ENCODE measurements at regions not wholly inside any gene's neighbourhood (a gene's known extent, or its start where the extent isn't known, plus 50 kb on each side); places are given as distances from the start of the nearest gene placed in this dataset.

- no peak overlapping the region for H3K4me3 ChIP-seq
- WGBS, 3 donors: 67 to 88% (median 76%) methylated on average over 3 of the region's 3 CpGs
- H3K27ac ChIP-seq: no peak overlapping the region
- H3K4me1 ChIP-seq (ENCODE audit: insufficient read depth): no peaks in the 10 kb centered on the region
- TF ChIP-seq EP300 (IDR thresholded peaks at IDR 0.05) (no peak), CTCF (IDR thresholded peaks at IDR 0.05) (no peak), POLR2A (IDR thresholded peaks at IDR 0.05) (no peak)
- no peaks in the 10 kb centered on the region for H3K9me3 ChIP-seq
- DNase-seq: no peak
- H3K27me3 ChIP-seq: no peaks in the 10 kb centered on the region
- no peaks in the 10 kb centered on the region for H3K36me3 ChIP-seq
- intact Hi-C loops (cut with DNase I): no loop called here
These were observed 310.4 kb downstream of the GPAT3 start for GRCh38 chr4:83846193-83846830.

GRCh38 chr4:83839615-83840014 is 303.7 kb downstream of the GPAT3 start:
- WGBS, 3 donors: 83 to 85% (median 84%) methylated on average over 2 of the region's 2 CpGs
- intact Hi-C loops (cut with DNase I): no loop called here
- H3K36me3 ChIP-seq: no peaks in the 10 kb centered on the region
- no peaks in the 10 kb centered on the region for H3K27me3 ChIP-seq
- TF ChIP-seq CTCF (IDR thresholded peaks at IDR 0.05) (no peak), POLR2A (IDR thresholded peaks at IDR 0.05) (no peak), EP300 (IDR thresholded peaks at IDR 0.05) (no peak)
- H3K4me1 ChIP-seq (ENCODE audit: insufficient read depth): no peaks in the 10 kb centered on the region
- no peak overlapping the region for H3K27ac ChIP-seq
- DNase-seq: no peak
- H3K4me3 ChIP-seq: no peak overlapping the region
- no peaks in the 10 kb centered on the region for H3K9me3 ChIP-seq

GRCh38 chr4:83837614-83838308 is 301.9 kb downstream of the GPAT3 start:
- intact Hi-C loops (cut with DNase I): no loop called here
- 71 to 72% (median 72%) methylated on average over 5 of the region's 5 CpGs for WGBS, 3 donors

GRCh38 chr4:83833920-83834319 is 298.0 kb downstream of the GPAT3 start:
- WGBS, 3 donors: 39 to 79% (median 76%) methylated on average over 2 of the region's 2 CpGs
- intact Hi-C loops (cut with DNase I): no loop called here

More at GRCh38 chr4:83837614-83838308, 301.9 kb downstream of the GPAT3 start:
- no peak overlapping the region for H3K4me3 ChIP-seq
- DNase-seq: no peak
- no peak overlapping the region for H3K27ac ChIP-seq
- no peaks in the 10 kb centered on the region for H3K9me3 ChIP-seq
- no peaks in the 10 kb centered on the region for H3K4me1 ChIP-seq (ENCODE audit: insufficient read depth)
- no peaks in the 10 kb centered on the region for H3K27me3 ChIP-seq
- no peaks in the 10 kb centered on the region for H3K36me3 ChIP-seq
- TF ChIP-seq POLR2A (IDR thresholded peaks at IDR 0.05): no peak
- TF ChIP-seq EP300 (IDR thresholded peaks at IDR 0.05): no peak
- no peak for TF ChIP-seq CTCF (IDR thresholded peaks at IDR 0.05)

More at GRCh38 chr4:83833920-83834319, 298.0 kb downstream of the GPAT3 start:
- Histone ChIP-seq H3K36me3 (no peaks in the 10 kb centered on the region), H3K4me3 (no peak overlapping the region), H3K27ac (no peak overlapping the region), H3K9me3 (no peaks in the 10 kb centered on the region), H3K4me1 (ENCODE audit: insufficient read depth) (no peaks in the 10 kb centered on the region), H3K27me3 (no peaks in the 10 kb centered on the region)
- no peak for TF ChIP-seq EP300 (IDR thresholded peaks at IDR 0.05)
- no peak for TF ChIP-seq POLR2A (IDR thresholded peaks at IDR 0.05)
- no peak for TF ChIP-seq CTCF (IDR thresholded peaks at IDR 0.05)
- DNase-seq: no peak
